ENCODE measurements at regions not wholly inside any gene's neighbourhood (a gene's known extent, or its start where the extent isn't known, plus 50 kb on each side); places are given as distances from the start of the nearest gene placed in this dataset.

- no peak for DNase-seq (ENCODE audit: low read depth)
- H3K27me3 ChIP-seq (ENCODE audit: control insufficient read depth, insufficient read depth, low read length): no peaks in the 10 kb centered on the region
- no peak overlapping the region for H3K4me3 ChIP-seq (ENCODE audit: low read depth, low read length)
- no peaks in the 10 kb centered on the region for H3K36me3 ChIP-seq (ENCODE audit: control insufficient read depth, insufficient read depth, low read length)
- TF ChIP-seq, protein P1, sequence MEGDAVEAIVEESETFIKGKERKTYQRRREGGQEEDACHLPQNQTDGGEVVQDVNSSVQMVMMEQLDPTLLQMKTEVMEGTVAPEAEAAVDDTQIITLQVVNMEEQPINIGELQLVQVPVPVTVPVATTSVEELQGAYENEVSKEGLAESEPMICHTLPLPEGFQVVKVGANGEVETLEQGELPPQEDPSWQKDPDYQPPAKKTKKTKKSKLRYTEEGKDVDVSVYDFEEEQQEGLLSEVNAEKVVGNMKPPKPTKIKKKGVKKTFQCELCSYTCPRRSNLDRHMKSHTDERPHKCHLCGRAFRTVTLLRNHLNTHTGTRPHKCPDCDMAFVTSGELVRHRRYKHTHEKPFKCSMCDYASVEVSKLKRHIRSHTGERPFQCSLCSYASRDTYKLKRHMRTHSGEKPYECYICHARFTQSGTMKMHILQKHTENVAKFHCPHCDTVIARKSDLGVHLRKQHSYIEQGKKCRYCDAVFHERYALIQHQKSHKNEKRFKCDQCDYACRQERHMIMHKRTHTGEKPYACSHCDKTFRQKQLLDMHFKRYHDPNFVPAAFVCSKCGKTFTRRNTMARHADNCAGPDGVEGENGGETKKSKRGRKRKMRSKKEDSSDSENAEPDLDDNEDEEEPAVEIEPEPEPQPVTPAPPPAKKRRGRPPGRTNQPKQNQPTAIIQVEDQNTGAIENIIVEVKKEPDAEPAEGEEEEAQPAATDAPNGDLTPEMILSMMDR (IDR thresholded peaks at IDR 0.05; ENCODE audit: insufficient read depth, low read length, poor library complexity, severe bottlenecking): no peak
Measured at GRCh38 chr5:125337294-125337693, 590.9 kb upstream of the ZNF608 start.

DNA sequence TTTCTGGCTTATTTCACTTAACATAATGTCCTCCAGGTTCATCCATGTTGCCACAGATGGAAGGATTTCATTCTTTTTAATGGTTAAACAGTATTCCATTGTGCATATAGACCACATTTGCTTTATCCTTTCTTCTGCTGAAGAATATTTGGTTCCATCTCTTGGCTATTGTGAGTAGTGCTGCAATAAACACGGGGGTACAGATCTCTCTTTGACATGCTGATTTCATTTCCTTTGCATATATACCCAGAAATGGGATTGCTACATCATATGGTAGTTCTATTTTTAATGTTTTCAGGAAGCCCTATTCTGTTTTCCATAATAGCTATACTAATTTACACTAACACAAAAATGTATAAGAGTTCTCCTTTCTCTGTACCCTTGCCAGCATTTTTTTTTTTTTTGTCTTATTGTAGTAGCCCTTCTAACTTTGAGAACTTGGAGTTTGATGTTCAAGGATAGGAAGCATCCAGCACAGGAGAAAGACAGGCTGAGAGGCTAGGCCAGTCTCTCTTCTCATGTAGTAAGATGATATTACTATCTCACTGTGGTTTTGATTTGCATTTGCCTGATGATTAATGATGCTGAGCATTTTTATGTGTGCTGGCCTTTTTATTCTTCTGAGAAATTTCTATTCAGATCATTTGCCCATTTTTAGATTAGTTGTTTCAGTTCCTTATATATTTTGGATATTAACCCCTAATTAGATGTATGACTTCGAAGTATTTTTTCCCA lies 592.2 kb upstream of the ZNF608 start:
- no peaks in the 10 kb centered on the region for H3K27me3 ChIP-seq (ENCODE audit: control insufficient read depth, insufficient read depth, low read length)
- TF ChIP-seq, protein P1 (IDR thresholded peaks at IDR 0.05; ENCODE audit: insufficient read depth, low read length, poor library complexity, severe bottlenecking): no peak
- DNase-seq (ENCODE audit: low read depth): no peak
- H3K4me3 ChIP-seq (ENCODE audit: low read depth, low read length): no peak overlapping the region
- H3K36me3 ChIP-seq (ENCODE audit: control insufficient read depth, insufficient read depth, low read length): no peaks in the 10 kb centered on the region

DNA sequence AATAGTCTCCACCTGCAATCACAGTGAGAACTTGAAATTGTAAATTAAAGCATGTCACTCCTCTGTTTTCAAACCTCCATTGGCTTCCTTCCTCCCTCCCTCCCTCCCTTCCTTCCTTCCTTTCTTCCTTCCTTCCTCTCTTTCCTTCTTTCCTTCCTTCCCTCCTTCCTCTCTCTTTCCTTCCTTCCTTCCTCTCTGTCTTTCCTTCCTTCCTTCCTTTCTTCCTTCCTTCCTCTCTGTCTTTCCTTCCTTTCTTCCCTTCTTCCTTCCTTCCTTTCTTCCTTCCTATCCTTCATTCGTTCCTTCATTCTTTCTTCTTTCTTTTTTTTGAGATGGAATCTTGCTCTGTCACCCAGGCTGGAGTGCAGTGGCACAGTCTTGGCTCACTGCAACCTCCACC lies 595.0 kb upstream of the ZNF608 start:
- no peak for DNase-seq (ENCODE audit: low read depth)
- H3K27me3 ChIP-seq (ENCODE audit: control insufficient read depth, insufficient read depth, low read length): no peaks in the 10 kb centered on the region
- H3K4me3 ChIP-seq (ENCODE audit: low read depth, low read length): no peak overlapping the region
- TF ChIP-seq, protein P1 (IDR thresholded peaks at IDR 0.05; ENCODE audit: insufficient read depth, low read length, poor library complexity, severe bottlenecking): no peak
- no peaks in the 10 kb centered on the region for H3K36me3 ChIP-seq (ENCODE audit: control insufficient read depth, insufficient read depth, low read length)

GRCh38 chr5:125343015-125343414 lies 596.6 kb upstream of the ZNF608 start:
- Histone ChIP-seq H3K4me3 (ENCODE audit: low read depth, low read length) (no peak overlapping the region), H3K36me3 (ENCODE audit: control insufficient read depth, insufficient read depth, low read length) (no peaks in the 10 kb centered on the region), H3K27me3 (ENCODE audit: control insufficient read depth, insufficient read depth, low read length) (no peaks in the 10 kb centered on the region)
- TF ChIP-seq, protein P1 (IDR thresholded peaks at IDR 0.05; ENCODE audit: insufficient read depth, low read length, poor library complexity, severe bottlenecking): no peak
- DNase-seq (ENCODE audit: low read depth): no peak

- TF ChIP-seq, protein P1 (IDR thresholded peaks at IDR 0.05; ENCODE audit: insufficient read depth, low read length, poor library complexity, severe bottlenecking): no peak
- H3K27me3 ChIP-seq (ENCODE audit: control insufficient read depth, insufficient read depth, low read length): no peaks in the 10 kb centered on the region
- no peak for DNase-seq (ENCODE audit: low read depth)
- no peaks in the 10 kb centered on the region for H3K36me3 ChIP-seq (ENCODE audit: control insufficient read depth, insufficient read depth, low read length)
- no peak overlapping the region for H3K4me3 ChIP-seq (ENCODE audit: low read depth, low read length)
Measured at GRCh38 chr5:125346316-125346715, 599.9 kb upstream of the ZNF608 start.

DNA sequence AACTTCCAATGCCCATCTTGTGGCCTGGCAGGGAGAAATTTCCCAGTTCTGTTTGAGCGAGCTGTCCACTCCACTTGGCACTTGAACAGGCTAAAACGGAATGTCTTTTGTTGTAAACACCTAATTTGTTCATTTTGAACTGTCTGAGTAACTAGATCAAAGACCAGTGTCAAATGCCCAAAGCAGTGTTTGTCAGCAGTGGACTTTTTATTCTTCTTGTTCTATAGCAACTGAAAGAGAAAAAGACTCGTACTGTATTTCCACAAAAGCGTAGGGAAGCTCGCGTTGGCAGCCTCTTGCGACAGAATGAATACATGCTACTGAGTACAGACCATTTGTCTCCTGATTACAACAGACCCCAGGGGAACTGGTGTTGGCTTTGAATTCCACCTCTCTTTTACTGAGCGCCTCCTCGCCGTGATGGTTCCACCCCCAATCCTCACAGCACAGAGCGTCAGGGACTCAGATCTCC lies 601.8 kb upstream of the ZNF608 start:
- TF ChIP-seq, protein P1 (IDR thresholded peaks at IDR 0.05; ENCODE audit: insufficient read depth, low read length, poor library complexity, severe bottlenecking): no peak
- no peaks in the 10 kb centered on the region for H3K36me3 ChIP-seq (ENCODE audit: control insufficient read depth, insufficient read depth, low read length)
- no peaks in the 10 kb centered on the region for H3K27me3 ChIP-seq (ENCODE audit: control insufficient read depth, insufficient read depth, low read length)
- no peak overlapping the region for H3K4me3 ChIP-seq (ENCODE audit: low read depth, low read length)
- DNase-seq (ENCODE audit: low read depth): no peak

All from kidney epithelial cell (primary cell).